ENCODE measurements at regions not wholly inside any gene's neighbourhood (a gene's known extent, or its start where the extent isn't known, plus 50 kb on each side); places are given as distances from the start of the nearest gene placed in this dataset.

DNA sequence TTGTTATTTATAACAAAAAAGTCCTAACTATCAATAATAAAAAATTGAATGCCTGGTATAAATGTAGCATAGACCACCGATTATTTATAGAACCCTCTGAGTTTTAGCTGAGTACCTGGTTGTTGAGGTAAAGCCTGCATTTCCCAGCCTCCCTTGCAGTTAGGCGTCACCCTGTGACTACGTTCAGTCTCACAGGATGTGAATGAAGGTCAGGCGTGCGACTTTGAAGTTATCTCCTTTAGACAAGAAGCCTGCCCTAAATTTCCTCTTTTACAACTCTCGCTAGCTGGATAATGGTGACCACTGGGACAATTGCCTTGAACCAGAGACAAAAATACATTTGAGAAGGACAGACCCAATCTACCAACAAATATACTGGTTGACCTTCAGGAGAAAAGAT, 67.5 kb upstream of the TES start:
- no peak for ATAC-seq (ENCODE audit: low FRiP score)
- TF ChIP-seq, protein P1, sequence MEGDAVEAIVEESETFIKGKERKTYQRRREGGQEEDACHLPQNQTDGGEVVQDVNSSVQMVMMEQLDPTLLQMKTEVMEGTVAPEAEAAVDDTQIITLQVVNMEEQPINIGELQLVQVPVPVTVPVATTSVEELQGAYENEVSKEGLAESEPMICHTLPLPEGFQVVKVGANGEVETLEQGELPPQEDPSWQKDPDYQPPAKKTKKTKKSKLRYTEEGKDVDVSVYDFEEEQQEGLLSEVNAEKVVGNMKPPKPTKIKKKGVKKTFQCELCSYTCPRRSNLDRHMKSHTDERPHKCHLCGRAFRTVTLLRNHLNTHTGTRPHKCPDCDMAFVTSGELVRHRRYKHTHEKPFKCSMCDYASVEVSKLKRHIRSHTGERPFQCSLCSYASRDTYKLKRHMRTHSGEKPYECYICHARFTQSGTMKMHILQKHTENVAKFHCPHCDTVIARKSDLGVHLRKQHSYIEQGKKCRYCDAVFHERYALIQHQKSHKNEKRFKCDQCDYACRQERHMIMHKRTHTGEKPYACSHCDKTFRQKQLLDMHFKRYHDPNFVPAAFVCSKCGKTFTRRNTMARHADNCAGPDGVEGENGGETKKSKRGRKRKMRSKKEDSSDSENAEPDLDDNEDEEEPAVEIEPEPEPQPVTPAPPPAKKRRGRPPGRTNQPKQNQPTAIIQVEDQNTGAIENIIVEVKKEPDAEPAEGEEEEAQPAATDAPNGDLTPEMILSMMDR (IDR thresholded peaks at IDR 0.05) = no peak
- DNase-seq (ENCODE audit: low spot score) = no peak

DNA sequence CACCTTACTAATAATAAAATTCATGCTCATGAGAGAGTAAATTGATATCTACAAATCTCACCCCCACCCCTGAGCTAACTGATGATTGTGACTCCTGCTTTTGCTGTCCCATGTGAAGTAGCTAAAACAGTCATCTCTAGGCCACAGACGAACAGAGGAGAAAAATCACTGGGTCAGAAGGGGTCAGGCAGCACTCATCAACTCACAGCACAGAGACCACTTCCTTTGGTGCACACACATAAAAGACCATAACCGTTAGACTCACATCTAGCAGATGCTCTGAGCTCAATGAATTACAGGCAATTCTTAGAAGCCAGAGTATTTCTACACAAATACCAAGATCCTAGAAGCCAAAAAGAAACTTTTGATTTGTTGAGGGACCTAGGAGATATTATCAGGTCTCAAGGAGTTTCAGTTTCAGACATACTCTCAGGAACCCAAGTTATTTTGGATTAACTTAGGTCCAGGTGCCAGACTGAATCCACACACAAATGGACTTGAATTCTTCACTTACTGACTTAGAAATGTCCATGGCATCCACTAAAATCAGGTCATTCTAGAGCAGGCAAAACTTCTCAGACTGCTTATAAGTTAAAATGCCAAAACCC, 65.0 kb upstream of the TES start:
- ATAC-seq (ENCODE audit: low FRiP score) (no peak), DNase-seq (ENCODE audit: low spot score) (no peak)
- TF ChIP-seq, protein P1 (IDR thresholded peaks at IDR 0.05) = no peak

- DNase-seq (ENCODE audit: low spot score) = no peak
- TF ChIP-seq, protein P1 (IDR thresholded peaks at IDR 0.05) = no peak
- no peak for ATAC-seq (ENCODE audit: low FRiP score)
Measured at GRCh38 chr7:116148108-116148507, 62.2 kb upstream of the TES start.

DNA sequence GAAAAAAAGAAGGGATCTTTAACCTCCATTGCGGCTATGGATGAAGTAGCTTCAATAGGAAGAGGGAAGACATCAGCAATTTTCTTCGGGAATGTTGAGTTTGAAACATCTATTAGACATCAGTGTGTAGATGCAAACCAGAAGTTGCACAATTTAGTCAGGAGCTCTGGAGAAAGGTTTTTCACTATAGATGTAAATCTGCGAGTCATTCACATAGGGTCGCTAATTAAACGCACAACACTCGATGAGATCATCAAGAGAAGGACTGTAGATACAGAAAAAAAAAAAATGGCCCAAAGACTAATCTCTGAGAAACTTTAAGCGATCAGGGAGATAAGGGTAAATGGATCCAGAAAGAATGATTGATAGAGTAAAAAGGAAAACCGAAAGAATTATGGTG, 61.7 kb upstream of the TES start:
- DNase-seq (ENCODE audit: low spot score) (no peak), ATAC-seq (ENCODE audit: low FRiP score) (no peak)
- TF ChIP-seq, protein P1 (IDR thresholded peaks at IDR 0.05) = no peak

DNA sequence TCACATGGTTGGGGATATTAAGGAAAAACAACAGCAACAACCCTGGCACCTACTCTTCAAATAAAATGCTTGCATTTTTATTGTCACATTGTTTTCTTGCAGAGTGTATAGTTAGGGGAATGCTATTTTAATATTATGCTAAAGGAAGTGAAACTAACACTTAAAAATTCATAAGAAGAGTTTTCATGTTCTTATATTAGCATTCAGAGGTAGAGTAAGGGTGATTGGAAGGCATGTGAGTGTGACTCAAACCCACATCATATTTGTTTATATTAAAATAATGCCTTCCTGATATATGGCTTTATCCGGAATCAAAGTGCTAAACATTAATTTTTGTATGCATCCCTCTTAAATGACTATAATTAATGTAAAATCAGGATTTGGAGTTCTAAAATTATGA, 59.8 kb upstream of the TES start:
- no peak for ATAC-seq (ENCODE audit: low FRiP score)
- TF ChIP-seq, protein P1 (IDR thresholded peaks at IDR 0.05) = no peak
- no peak for DNase-seq (ENCODE audit: low spot score)

DNA sequence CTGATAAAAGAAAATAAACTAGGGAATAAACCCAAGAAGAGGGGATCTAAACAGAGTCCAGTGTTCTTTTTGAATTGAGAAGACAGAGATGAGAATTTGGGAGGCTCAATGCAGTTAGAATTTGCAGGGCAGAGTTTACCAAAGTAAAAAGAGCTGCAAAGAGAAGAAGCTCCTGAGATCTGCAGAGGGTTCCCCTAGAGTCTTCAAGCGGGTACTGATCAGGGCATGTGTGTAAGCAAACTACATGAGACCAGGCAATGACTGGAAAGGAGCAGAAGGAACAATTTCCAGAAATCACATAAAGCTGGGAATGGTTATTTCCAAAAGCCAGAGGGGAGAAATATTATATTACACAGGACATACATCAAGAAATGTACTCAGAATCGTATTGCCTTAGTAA, 58.1 kb upstream of the TES start:
- ATAC-seq (ENCODE audit: low FRiP score) (no peak), DNase-seq (ENCODE audit: low spot score) (no peak)
- TF ChIP-seq, protein P1 (IDR thresholded peaks at IDR 0.05) = no peak

- TF ChIP-seq, protein P1 (IDR thresholded peaks at IDR 0.05) = no peak
- DNase-seq (ENCODE audit: low spot score) (no peak), ATAC-seq (ENCODE audit: low FRiP score) (no peak)
Measured at GRCh38 chr7:116153050-116153449, 57.3 kb upstream of the TES start.

Data from omental fat pad (tissue), 3 donors.